Memory B cell (primary cell): ENCODE measurements at regions not wholly inside any gene's neighbourhood (a gene's known extent, or its start where the extent isn't known, plus 50 kb on each side); places are given as distances from the start of the nearest gene placed in this dataset.

Experiments used
- ATAC-seq: fragments of 150-1000 bp; cut with Tn5 transposase; 2 replicates; pipeline ENCODE4 v1.10.0; 2021; ENCODE audit warnings: low read depth, mild to moderate bottlenecking, moderate library complexity
- DNase-seq, 2 donors: peaks; one replicate each; pipeline ENCODE4 v3.0.0; 2022; ENCODE audit warnings: low spot score in 2 of 2
- H3K27ac Mint-ChIP-seq: one replicate; pipeline ENCODE4 v1.8.0; 2022; ENCODE audit warnings: mild to moderate bottlenecking, moderate library complexity, mixed read lengths
- H3K27me3 Mint-ChIP-seq: one replicate; pipeline ENCODE4 v1.8.0; 2022; ENCODE audit warnings: mixed read lengths
- H3K36me3 Mint-ChIP-seq: one replicate; pipeline ENCODE4 v1.8.0; 2022; ENCODE audit warnings: mild to moderate bottlenecking, mixed read lengths
- H3K4me1 Mint-ChIP-seq: one replicate; pipeline ENCODE4 v1.8.0; 2022; ENCODE audit warnings: mixed read lengths
- H3K4me3 Mint-ChIP-seq: one replicate; pipeline ENCODE4 v1.8.0; 2022; ENCODE audit warnings: mild to moderate bottlenecking, moderate library complexity, mixed read lengths
- H3K9me3 Mint-ChIP-seq: one replicate; pipeline ENCODE4 v1.8.0; 2022; ENCODE audit warnings: mixed read lengths

DNA sequence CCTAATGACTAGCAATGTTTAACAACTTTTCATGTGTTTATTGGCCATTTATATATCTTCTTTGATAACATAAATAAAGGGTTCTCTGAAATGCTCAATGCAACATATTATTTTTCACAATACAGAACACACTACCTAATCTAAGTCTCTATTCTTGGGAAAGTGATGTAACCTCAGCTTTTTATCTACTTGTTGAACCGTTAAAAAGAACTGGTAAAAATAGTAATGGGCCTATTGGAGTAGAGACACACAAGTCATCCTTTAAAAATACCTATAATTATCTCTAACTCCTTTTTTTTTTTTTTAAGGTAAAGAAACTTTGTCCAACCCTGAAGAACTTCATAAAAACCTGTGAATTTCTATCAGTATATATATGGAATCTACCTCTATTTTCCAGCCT, 1067.7 kb upstream of the CELF4 start:
- H3K9me3 Mint-ChIP-seq: peaks cover 1% of the 10 kb centered on the region
- no peak overlapping the region for H3K27ac Mint-ChIP-seq
- no peak for DNase-seq
- no peak overlapping the region for H3K4me3 Mint-ChIP-seq
- H3K27me3 Mint-ChIP-seq: no peaks in the 10 kb centered on the region
- no peaks in the 10 kb centered on the region for H3K4me1 Mint-ChIP-seq
- no peak for ATAC-seq
- no peaks in the 10 kb centered on the region for H3K36me3 Mint-ChIP-seq

DNA sequence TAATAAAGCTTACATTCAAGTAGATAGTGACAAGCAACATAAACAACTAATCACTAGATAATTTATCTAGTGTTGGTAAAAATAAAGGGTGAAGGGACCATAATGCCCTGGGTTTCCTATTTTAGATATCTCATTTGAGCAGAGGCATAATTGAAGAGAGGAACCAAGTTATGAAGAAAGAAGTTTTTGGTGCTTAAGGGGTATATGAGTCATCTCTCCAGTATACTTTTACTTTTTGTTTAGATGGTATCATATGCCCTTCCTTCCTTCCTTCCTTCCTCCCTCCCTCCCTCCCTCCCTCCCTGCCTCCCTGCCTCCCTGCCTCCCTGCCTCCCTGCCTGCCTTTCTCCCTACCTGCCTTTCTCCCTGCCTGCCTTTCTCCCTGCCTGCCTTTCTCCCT, 1053.5 kb upstream of the CELF4 start:
- Mint-ChIP-seq H3K4me1 (no peaks in the 10 kb centered on the region), H3K9me3 (peaks cover 3% of the 10 kb centered on the region), H3K27ac (no peak overlapping the region), H3K27me3 (no peaks in the 10 kb centered on the region), H3K36me3 (no peaks in the 10 kb centered on the region), H3K4me3 (no peak overlapping the region)
- ATAC-seq (no peak), DNase-seq (no peak)

DNA sequence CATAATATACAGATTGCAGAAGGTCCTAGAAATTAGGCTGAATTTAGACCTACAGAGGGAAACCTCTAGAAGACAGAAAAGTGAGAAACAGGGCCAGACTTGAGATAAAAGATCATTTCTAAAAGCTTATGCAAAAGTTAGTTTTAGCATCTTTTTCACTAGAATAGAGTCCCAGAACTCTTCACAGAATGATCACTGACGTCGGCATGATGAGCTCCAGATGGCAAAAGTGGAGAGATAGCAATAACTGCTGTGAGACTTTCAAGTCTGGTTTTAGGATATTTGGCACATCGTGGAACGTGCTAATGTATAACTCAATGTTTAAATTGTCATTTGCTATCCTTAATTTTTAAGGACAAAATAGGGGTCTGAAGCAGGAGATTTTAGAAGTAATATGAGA, 1050.7 kb upstream of the CELF4 start:
- no peak overlapping the region for H3K4me3 Mint-ChIP-seq
- H3K27ac Mint-ChIP-seq: no peak overlapping the region
- no peaks in the 10 kb centered on the region for H3K4me1 Mint-ChIP-seq
- DNase-seq: no peak
- ATAC-seq: no peak
- H3K36me3 Mint-ChIP-seq: no peaks in the 10 kb centered on the region
- no peaks in the 10 kb centered on the region for H3K27me3 Mint-ChIP-seq
- peaks cover 3% of the 10 kb centered on the region for H3K9me3 Mint-ChIP-seq

DNA sequence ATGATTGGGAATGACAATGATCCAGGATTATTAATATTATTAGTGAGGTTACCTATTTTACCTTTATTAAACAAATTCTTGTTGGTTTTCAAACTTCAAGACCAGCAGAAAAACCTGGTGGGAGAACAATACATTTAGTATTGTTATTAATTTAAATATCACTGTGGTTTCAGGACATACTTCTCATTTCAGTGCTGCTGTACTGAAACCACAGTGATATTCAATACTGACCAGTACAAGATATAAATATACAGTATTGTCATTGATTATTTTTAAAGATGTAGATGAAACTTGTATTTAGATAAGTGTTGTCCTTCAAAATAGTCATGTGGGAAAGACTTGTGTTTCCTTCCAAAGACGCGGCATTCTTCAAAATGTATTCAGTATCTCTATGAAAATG, 1047.3 kb upstream of the CELF4 start:
- no peak overlapping the region for H3K27ac Mint-ChIP-seq
- no peaks in the 10 kb centered on the region for H3K27me3 Mint-ChIP-seq
- DNase-seq: no peak
- no peak for ATAC-seq
- H3K4me3 Mint-ChIP-seq: no peak overlapping the region
- H3K4me1 Mint-ChIP-seq: no peaks in the 10 kb centered on the region
- no peaks in the 10 kb centered on the region for H3K9me3 Mint-ChIP-seq
- H3K36me3 Mint-ChIP-seq: no peaks in the 10 kb centered on the region

DNA sequence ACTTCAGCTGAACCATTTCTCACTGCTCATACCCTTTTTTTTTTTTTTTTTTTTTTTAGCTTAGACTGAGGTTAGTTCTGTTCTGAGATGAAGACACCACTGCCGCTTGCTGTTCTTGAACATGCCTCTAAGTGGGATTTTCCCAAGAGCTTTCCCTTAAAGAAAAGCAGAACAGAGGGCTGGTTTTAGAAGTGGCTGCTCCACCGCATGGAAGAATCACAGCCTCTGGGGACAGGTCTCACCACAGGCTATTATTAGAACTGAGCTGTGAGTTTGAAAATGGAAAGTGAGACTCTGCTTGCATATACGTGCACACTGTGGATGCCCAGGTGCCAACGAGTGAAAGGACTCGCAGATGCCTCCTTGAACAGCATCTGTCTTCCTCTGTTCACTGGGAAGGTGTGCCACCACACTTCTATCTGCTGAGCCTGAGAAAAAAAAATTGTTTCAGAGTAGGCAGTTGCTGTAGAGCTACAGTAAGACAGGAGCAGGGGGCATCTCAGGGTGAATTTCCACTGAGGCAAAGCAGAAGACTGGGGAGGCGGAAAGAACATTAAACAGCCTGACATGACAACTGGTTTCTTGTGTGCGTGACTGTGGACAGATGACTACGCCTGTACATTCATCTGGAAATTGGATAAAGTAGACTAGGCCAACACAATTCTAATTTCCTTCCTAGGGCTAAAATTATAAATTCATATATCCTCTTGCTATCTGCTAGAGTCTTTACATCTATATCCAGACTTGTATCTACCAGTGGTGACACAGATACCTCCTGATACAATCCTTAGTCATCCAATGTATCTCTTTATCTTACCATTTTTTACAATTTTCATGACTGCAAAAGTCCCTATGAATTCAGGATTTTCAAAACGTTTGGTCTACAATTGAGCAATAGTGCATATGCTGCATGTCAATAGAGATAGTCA, 1045.7 kb upstream of the CELF4 start:
- no peaks in the 10 kb centered on the region for H3K27me3 Mint-ChIP-seq
- H3K27ac Mint-ChIP-seq: no peak overlapping the region
- H3K4me1 Mint-ChIP-seq: no peaks in the 10 kb centered on the region
- no peaks in the 10 kb centered on the region for H3K9me3 Mint-ChIP-seq
- ATAC-seq: no peak
- H3K36me3 Mint-ChIP-seq: no peaks in the 10 kb centered on the region
- H3K4me3 Mint-ChIP-seq: no peak overlapping the region
- no peak for DNase-seq

DNA sequence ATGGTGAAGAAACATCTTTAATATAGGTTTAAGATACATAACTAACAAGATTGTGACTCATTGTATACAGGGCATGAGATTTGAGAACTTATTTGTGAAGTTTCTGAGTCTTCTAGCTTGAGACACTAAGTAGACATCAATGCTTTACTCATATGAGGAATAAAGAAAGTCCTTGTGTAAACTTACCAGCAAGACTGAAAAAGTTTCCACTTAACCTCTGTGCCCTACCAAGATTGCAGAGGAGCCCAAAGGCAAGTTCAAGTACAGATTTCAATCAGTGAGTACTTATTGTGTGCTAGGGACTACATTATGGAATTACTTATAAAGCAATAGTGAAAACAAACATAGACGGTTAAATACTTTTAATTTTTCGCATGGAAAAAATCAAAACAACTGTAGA, 1041.2 kb upstream of the CELF4 start:
- ATAC-seq: no peak
- no peaks in the 10 kb centered on the region for H3K27me3 Mint-ChIP-seq
- H3K9me3 Mint-ChIP-seq: no peaks in the 10 kb centered on the region
- H3K36me3 Mint-ChIP-seq: no peaks in the 10 kb centered on the region
- H3K27ac Mint-ChIP-seq: no peak overlapping the region
- H3K4me3 Mint-ChIP-seq: no peak overlapping the region
- no peaks in the 10 kb centered on the region for H3K4me1 Mint-ChIP-seq
- no peak for DNase-seq

DNA sequence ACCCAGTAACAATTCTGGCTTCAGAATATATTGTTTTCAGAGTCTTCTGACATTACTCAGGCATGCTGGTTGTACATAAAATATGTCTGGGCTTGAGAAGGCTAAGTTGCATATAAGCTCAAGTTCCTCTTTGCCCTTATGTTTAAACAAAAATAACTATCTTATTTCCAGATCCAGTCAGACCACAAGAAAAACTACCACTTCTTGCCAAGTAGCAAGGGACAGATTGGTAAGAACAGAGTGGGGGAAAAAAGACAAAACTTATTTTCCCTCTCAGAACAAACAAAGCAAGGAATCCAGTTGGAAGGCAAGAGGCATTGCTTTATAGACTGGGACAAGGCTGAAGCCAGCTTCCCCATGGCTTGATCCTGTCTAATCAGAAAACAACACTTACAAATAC, 1036.7 kb upstream of the CELF4 start:
- DNase-seq: no peak
- H3K36me3 Mint-ChIP-seq: no peaks in the 10 kb centered on the region
- no peak for ATAC-seq
- no peaks in the 10 kb centered on the region for H3K27me3 Mint-ChIP-seq
- no peaks in the 10 kb centered on the region for H3K4me1 Mint-ChIP-seq
- no peaks in the 10 kb centered on the region for H3K9me3 Mint-ChIP-seq
- no peak overlapping the region for H3K27ac Mint-ChIP-seq
- no peak overlapping the region for H3K4me3 Mint-ChIP-seq

DNA sequence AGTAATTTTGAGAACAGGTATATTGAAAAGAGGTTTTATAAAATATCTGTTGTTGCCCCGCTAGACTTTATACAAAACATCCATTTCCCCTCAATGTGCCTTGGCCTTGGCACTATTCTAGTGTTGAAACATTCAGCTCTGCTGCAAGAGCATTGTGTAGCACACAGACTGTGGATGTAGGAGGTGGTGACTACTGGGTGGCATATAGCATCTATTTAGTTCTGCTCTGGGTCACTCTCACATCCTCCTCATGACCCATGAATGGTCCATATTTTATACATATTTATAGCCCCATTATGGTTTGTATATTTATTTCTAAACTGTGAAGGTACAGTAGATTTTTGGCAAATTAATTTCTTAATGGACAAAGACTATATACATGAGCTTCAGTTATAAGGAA, 1022.0 kb upstream of the CELF4 start:
- H3K4me1 Mint-ChIP-seq: no peaks in the 10 kb centered on the region
- no peak for DNase-seq
- no peak overlapping the region for H3K27ac Mint-ChIP-seq
- no peaks in the 10 kb centered on the region for H3K36me3 Mint-ChIP-seq
- no peak for ATAC-seq
- H3K4me3 Mint-ChIP-seq: no peak overlapping the region
- H3K27me3 Mint-ChIP-seq: no peaks in the 10 kb centered on the region
- H3K9me3 Mint-ChIP-seq: peaks cover 1% of the 10 kb centered on the region

DNA sequence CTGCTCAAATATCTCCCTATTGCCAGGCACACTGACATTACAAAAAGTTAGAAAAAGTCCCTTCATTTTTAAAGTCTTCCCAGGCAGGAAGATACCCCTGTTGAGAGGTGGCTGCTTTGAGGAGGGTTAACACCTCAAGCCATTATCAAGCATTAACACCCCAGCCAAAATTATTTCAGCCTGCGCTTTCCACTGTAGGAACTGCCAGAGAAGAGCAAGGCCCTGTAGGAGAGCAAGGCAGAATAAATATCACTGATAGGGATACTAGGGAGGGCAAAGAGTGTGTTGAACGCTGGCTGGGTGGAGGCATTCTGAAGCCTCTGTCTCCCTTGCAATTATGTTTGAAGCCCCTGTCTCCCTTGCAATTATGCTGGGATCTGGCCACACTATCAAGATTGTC, 1020.7 kb upstream of the CELF4 start:
- DNase-seq (no peak), ATAC-seq (no peak)
- H3K9me3 Mint-ChIP-seq: peaks cover 1% of the 10 kb centered on the region
- no peak overlapping the region for H3K4me3 Mint-ChIP-seq
- no peak overlapping the region for H3K27ac Mint-ChIP-seq
- no peaks in the 10 kb centered on the region for H3K27me3 Mint-ChIP-seq
- no peaks in the 10 kb centered on the region for H3K4me1 Mint-ChIP-seq
- H3K36me3 Mint-ChIP-seq: no peaks in the 10 kb centered on the region

DNA sequence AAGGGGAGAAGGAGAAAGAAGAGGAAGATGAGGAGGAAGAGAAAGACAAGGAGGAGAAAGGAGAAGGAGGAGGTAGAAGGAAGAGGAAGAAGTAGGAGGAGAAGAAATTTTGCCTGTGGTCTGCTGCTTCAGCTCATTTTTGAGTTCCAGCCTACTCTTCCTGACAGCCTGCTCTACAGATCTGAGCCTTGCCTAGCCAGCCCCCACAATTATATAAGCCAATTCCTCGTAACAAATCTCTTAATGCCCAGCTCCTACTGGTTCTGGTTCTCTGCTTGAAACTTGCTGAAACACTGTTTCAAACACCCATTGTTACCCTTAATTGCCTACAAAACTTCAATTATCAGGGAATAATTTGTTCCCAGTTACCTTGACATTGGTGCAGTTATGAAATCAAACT, 1014.2 kb upstream of the CELF4 start:
- Mint-ChIP-seq H3K27ac (no peak overlapping the region), H3K4me3 (no peak overlapping the region), H3K4me1 (no peaks in the 10 kb centered on the region), H3K36me3 (no peaks in the 10 kb centered on the region), H3K9me3 (peaks cover 2% of the 10 kb centered on the region), H3K27me3 (no peaks in the 10 kb centered on the region)
- ATAC-seq (no peak), DNase-seq (no peak)

DNA sequence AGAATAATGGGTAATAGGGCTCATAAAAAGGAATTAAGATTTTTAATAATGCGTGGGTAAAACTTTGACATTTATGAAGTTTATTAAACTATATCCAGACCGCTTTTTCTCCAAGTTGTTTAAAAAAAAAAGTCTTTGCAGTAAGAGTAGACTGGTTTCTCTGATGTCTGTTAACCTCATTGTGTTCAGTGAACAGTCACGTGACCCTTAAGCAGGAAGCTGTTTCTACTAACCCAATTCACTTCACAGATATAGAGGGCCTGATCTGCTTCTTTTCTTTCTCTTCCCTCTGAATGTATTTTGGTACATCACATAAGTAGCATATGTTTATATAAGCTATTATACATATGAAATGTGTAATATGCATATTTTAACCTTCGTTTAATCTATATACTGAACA, 1011.3 kb upstream of the CELF4 start:
- no peaks in the 10 kb centered on the region for H3K36me3 Mint-ChIP-seq
- peaks cover 2% of the 10 kb centered on the region for H3K9me3 Mint-ChIP-seq
- H3K4me3 Mint-ChIP-seq: no peak overlapping the region
- no peak for DNase-seq
- H3K27me3 Mint-ChIP-seq: no peaks in the 10 kb centered on the region
- no peaks in the 10 kb centered on the region for H3K4me1 Mint-ChIP-seq
- no peak overlapping the region for H3K27ac Mint-ChIP-seq
- no peak for ATAC-seq

DNA sequence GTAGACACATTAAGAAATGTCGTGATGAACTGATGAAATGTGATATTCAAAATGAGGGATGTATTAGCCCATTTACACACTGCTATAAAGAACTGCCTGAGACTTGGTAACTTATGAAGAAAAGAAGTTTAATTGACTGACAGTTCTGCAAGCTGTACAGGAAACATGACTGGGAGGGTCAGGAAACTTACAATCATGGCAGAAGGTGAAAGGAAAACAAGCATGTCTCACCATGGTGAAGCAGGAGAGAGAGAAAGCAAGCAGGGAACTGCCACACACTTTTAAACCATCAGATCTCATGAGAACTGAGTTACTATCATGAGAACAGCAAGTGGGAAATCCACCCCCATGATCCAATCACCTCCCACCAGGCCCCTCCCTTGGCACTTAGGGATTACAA, 1010.8 kb upstream of the CELF4 start:
- ATAC-seq: no peak

DNA sequence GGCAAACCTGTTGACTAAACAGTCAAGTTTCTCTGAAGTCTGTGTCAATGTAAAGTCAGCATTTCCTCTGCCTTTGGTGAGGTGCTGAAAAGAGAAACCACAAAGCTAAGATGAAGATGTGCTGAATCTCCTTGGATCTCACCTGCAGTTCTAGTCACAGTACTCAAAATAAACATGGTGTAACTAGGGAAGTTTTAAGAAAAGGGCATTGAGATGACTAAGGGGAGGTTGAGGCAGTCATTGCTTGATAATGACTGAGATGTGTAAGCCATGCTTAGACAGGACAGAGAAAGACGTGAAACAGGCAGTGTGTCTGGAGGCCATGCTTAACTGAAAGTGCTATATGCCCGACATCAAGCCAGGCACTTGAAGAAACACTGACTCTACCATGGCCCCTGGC, 1010.0 kb upstream of the CELF4 start:
- ATAC-seq: no peak

More for the DNA sequence above, 1010.8 kb upstream of the CELF4 start:
- no peak overlapping the region for H3K4me3 Mint-ChIP-seq
- no peaks in the 10 kb centered on the region for H3K36me3 Mint-ChIP-seq
- DNase-seq: no peak
- H3K9me3 Mint-ChIP-seq: peaks cover 2% of the 10 kb centered on the region
- no peak overlapping the region for H3K27ac Mint-ChIP-seq
- no peaks in the 10 kb centered on the region for H3K27me3 Mint-ChIP-seq
- no peaks in the 10 kb centered on the region for H3K4me1 Mint-ChIP-seq

DNA sequence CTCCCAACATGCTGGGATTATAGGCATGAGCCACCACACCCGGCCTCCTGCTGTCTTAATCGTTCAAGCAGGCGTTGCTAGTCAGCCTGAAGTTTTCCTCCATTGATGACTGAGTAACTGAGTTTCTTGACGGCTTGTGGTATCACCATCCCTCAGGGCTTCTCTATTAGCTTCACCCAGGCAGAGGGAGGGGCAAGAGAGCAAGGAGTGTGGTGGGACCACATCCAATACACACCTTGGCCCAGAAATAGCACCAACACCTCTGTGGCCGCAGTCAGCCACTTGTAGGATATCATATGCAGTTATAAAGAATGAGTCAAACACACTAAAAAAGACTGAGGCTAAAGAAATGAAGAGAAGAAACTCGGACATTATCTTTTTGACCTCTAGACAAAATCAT, 1009.4 kb upstream of the CELF4 start:
- DNase-seq: no peak
- peaks cover 2% of the 10 kb centered on the region for H3K9me3 Mint-ChIP-seq
- H3K27me3 Mint-ChIP-seq: no peaks in the 10 kb centered on the region
- no peak overlapping the region for H3K27ac Mint-ChIP-seq
- H3K4me1 Mint-ChIP-seq: no peaks in the 10 kb centered on the region
- H3K36me3 Mint-ChIP-seq: no peaks in the 10 kb centered on the region
- H3K4me3 Mint-ChIP-seq: no peak overlapping the region
- no peak for ATAC-seq

More for the DNA sequence above, 1010.0 kb upstream of the CELF4 start:
- H3K27me3 Mint-ChIP-seq: no peaks in the 10 kb centered on the region
- peaks cover 2% of the 10 kb centered on the region for H3K9me3 Mint-ChIP-seq
- H3K27ac Mint-ChIP-seq: no peak overlapping the region
- H3K4me3 Mint-ChIP-seq: no peak overlapping the region
- no peaks in the 10 kb centered on the region for H3K36me3 Mint-ChIP-seq
- no peak for DNase-seq
- no peaks in the 10 kb centered on the region for H3K4me1 Mint-ChIP-seq

DNA sequence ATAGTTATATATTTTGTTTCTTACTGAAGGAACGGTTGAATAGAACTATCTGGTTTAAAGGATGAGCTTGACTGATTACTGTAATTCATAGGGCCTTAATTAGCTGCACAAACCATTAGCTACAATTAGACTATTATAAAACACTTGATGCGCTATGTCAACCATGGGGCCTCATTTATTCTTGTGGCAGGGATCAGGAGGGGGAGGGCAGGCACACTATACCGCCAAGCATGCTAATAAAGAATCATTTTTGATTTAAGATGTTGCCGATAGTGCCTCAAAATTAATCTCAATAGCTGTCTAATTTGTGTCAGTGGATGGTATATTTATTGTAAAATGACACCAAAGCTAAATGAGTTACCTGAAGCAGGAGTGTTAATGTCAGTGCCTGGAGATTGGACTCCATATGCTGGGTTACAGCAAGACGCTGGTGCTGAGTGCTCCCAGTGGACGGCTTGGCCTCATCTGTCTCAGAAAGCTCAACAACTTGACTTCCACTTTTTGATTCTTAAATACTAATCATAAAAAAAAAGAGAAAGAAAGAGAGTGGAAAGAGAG, 1007.0 kb upstream of the CELF4 start:
- Mint-ChIP-seq H3K4me3 (no peak overlapping the region), H3K27me3 (no peaks in the 10 kb centered on the region), H3K36me3 (no peaks in the 10 kb centered on the region), H3K4me1 (no peaks in the 10 kb centered on the region), H3K9me3 (peaks cover 2% of the 10 kb centered on the region), H3K27ac (no peak overlapping the region)
- DNase-seq (no peak), ATAC-seq (no peak)
